HEK293 (cell line): ENCODE measurements at regions not wholly inside any gene's neighbourhood (a gene's known extent, or its start where the extent isn't known, plus 50 kb on each side); places are given as distances from the start of the nearest gene placed in this dataset.
"Not testable (repeated sequence)": the region's sequence is repeated elsewhere in the genome, so short reads cannot be mapped to it uniquely, and the experiment has no call there.

Experiments used
- CTCF ChIP-seq: fragments of 450-650 bp; formaldehyde crosslinking; IDR thresholded peaks from 2 replicates; pipeline ENCODE4 v1.5.1; 2016; ENCODE audit warnings: missing biosample characterization, missing genetic modification characterization
- GLIS1 ChIP-seq: fragments of 450-650 bp; formaldehyde crosslinking; IDR thresholded peaks from 2 replicates; pipeline ENCODE4 v1.5.1; 2016; ENCODE audit warnings: missing biosample characterization, missing genetic modification characterization
- RBAK ChIP-seq: fragments of 450-650 bp; formaldehyde crosslinking; IDR thresholded peaks from 2 replicates; pipeline ENCODE4 v1.5.1; 2016; ENCODE audit warnings: missing biosample characterization, missing genetic modification characterization
- ZNF423 ChIP-seq: fragments of 450-650 bp; formaldehyde crosslinking; IDR thresholded peaks from 2 replicates; pipeline ENCODE4 v1.5.1; 2016; ENCODE audit warnings: missing biosample characterization, missing genetic modification characterization

- not testable (repeated sequence) for TF ChIP-seq ZNF423; CTCF (tag by site-specific recombination); GLIS1 (tag by site-specific recombination); RBAK (tag by site-specific recombination)
Measured at GRCh38 chr1:149713952-149714351, 68.5 kb upstream of the FCGR1A start.
